Suprapubic skin (tissue), 4 donors: ENCODE measurements at regions not wholly inside any gene's neighbourhood (a gene's known extent, or its start where the extent isn't known, plus 50 kb on each side); places are given as distances from the start of the nearest gene placed in this dataset.

ENCODE experiments used
- DNase-seq, 2 donors: peaks; one replicate each; pipeline ENCODE4 v3.0.0-alpha.2; 2019; ENCODE audit warnings: low spot score in 2 of 2
- H3K27ac ChIP-seq: fragments of 200-600 bp; sonication (generic); one replicate; pipeline ENCODE4 v1.5.1; 2019
- H3K27me3 ChIP-seq: fragments of 200-600 bp; sonication (generic); one replicate; pipeline ENCODE4 v1.5.1; 2019
- H3K36me3 ChIP-seq: fragments of 200-600 bp; sonication (generic); one replicate; pipeline ENCODE4 v1.5.1; 2019
- H3K4me1 ChIP-seq: fragments of 200-600 bp; sonication (generic); one replicate; pipeline ENCODE4 v1.5.1; 2019
- H3K4me3 ChIP-seq: fragments of 200-600 bp; sonication (generic); one replicate; pipeline ENCODE4 v1.5.1; 2019; ENCODE audit warnings: mild to moderate bottlenecking
- H3K9me3 ChIP-seq: fragments of 200-600 bp; sonication (generic); one replicate; pipeline ENCODE4 v1.5.1; 2019
- CTCF ChIP-seq, 2 donors: fragments of 200-600 bp in 1 of 2; fragments of 450-650 bp in 1 of 2; sonication (generic) in 1 of 2; IDR thresholded peaks; one replicate each; pipeline ENCODE4 v1.5.1; 2016 to 2019; ENCODE audit warnings: antibody characterized with exemption in 2 of 2, mild to moderate bottlenecking in 1 of 2, moderate library complexity in 1 of 2
- EP300 ChIP-seq: sonication (generic); formaldehyde crosslinking; IDR thresholded peaks from one replicate; pipeline ENCODE4 v1.6.1; 2017; ENCODE audit warnings: antibody characterized with exemption
- POLR2A ChIP-seq, 2 donors: fragments of 450-650 bp; IDR thresholded peaks; one replicate each; pipeline ENCODE4 v1.6.1; 2017; ENCODE audit warnings: antibody characterized with exemption in 2 of 2, mild to moderate bottlenecking in 2 of 2, moderate library complexity in 2 of 2
- POLR2AphosphoS5 ChIP-seq, 3 donors: sonication (generic); formaldehyde crosslinking; IDR thresholded peaks; one replicate each; pipeline ENCODE4 v1.6.1; 2017; ENCODE audit warnings: antibody characterized with exemption in 3 of 3
- WGBS: methylation state at CpG from one replicate; pipeline ENCODE4 v1.1.5; 2018; 5-methylcytosine and 5-hydroxymethylcytosine counted together

DNA sequence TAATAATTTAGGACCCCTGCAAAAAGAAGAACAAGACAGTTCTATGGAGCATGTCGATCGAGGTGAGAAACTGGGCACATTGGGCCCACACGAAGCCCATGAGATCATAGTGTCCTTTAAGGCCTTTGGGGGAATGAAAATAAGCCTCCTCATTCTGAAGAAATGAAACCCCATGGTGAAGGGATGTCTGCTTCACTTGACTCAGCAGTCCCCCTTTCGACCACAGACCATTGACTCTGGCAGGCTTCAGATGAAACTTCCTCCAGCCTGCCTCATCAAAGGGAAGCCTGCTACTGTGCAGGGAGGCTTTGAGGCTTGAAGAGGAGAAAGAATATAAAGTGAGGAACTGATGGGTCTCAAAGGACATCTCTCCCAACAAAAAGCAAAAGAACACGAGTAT lies 144.2 kb upstream of the FBXL4 start:
- Histone ChIP-seq H3K4me3 (no peak overlapping the region), H3K4me1 (no peaks in the 10 kb centered on the region), H3K27me3 (peaks cover 11% of the 10 kb centered on the region), H3K9me3 (no peaks in the 10 kb centered on the region), H3K36me3 (no peaks in the 10 kb centered on the region), H3K27ac (no peak overlapping the region)
- DNase-seq = no peak
- WGBS = 71% methylated on average over 5 of the region's 5 CpGs
- TF ChIP-seq CTCF (IDR thresholded peaks at IDR 0.05) (no peak), POLR2A (IDR thresholded peaks at IDR 0.05) (no peak), POLR2AphosphoS5 (IDR thresholded peaks at IDR 0.05) (no peak), EP300 (no peak)

- WGBS = 44% methylated on average over 2 of the region's 2 CpGs
Observed at GRCh38 chr6:99080191-99080590, 132.4 kb upstream of the FBXL4 start.

DNA sequence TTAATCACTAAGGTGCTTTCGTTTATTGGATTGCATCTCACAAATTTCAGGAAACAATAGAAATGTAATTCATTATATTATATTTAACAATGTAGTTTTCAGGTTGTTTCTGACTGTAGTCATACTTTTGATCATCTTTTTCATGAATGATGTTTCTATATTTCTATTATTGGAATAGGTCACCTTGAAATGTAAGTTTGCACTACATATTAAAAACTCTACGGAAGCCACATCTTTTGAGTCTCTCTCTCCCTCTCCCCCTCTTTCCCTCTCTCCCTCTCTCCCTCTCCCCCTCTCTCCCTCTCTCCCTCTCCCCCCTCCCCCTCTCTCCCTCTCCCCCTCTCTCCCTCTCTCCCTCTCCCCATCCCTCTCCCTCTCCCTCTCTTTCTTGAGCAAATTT lies 131.3 kb upstream of the FBXL4 start:
- Histone ChIP-seq H3K4me3 (no peak overlapping the region), H3K27me3 (no peaks in the 10 kb centered on the region), H3K27ac (no peak overlapping the region), H3K4me1 (no peaks in the 10 kb centered on the region), H3K36me3 (no peaks in the 10 kb centered on the region), H3K9me3 (no peaks in the 10 kb centered on the region)
- 79% methylated on average over 2 of the region's 2 CpGs for WGBS
- no peak for DNase-seq
- TF ChIP-seq POLR2A (IDR thresholded peaks at IDR 0.05) (no peak), CTCF (IDR thresholded peaks at IDR 0.05) (no peak), EP300 (no peak), POLR2AphosphoS5 (IDR thresholded peaks at IDR 0.05) (no peak)

More at GRCh38 chr6:99080191-99080590, 132.4 kb upstream of the FBXL4 start:
- TF ChIP-seq POLR2A (IDR thresholded peaks at IDR 0.05) = no peak
- TF ChIP-seq POLR2AphosphoS5 (IDR thresholded peaks at IDR 0.05) = no peak
- no peak for TF ChIP-seq EP300
- no peak for DNase-seq
- no peak overlapping the region for H3K4me3 ChIP-seq
- H3K27me3 ChIP-seq = no peaks in the 10 kb centered on the region
- H3K4me1 ChIP-seq = no peaks in the 10 kb centered on the region
- H3K27ac ChIP-seq = no peak overlapping the region
- H3K36me3 ChIP-seq = no peaks in the 10 kb centered on the region
- H3K9me3 ChIP-seq = no peaks in the 10 kb centered on the region

GRCh38 chr6:99073223-99073622 lies 125.5 kb upstream of the FBXL4 start:
- no peak overlapping the region for H3K27ac ChIP-seq
- TF ChIP-seq POLR2AphosphoS5 (IDR thresholded peaks at IDR 0.05) = no peak
- TF ChIP-seq POLR2A (IDR thresholded peaks at IDR 0.05) = no peak
- no peaks in the 10 kb centered on the region for H3K27me3 ChIP-seq
- H3K4me1 ChIP-seq = no peaks in the 10 kb centered on the region
- no peak overlapping the region for H3K4me3 ChIP-seq
- 81% methylated on average over 4 of the region's 4 CpGs for WGBS
- no peaks in the 10 kb centered on the region for H3K9me3 ChIP-seq
- no peaks in the 10 kb centered on the region for H3K36me3 ChIP-seq
- DNase-seq = no peak

DNA sequence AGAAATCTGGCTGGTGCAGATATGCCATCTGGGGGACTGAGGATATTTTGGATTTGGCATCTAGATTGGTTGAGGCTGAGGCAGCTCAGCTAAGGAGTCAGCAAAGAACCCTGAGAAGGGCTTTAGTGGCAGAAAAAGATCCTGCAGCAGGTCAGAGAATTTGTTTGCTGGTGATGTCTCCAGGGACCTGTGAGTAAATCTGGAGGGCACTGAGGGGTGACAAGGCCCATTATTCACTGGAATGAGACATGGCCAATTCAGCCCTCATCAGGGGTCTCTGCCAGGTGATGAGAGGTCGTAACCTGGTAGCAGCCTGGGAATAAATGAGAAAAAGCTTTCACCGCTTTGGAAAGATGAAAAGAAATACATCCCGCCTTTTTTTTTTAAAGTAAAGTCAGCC lies 118.3 kb upstream of the FBXL4 start:
- Histone ChIP-seq H3K4me1 (no peaks in the 10 kb centered on the region), H3K4me3 (no peak overlapping the region), H3K36me3 (no peaks in the 10 kb centered on the region), H3K27ac (no peak overlapping the region), H3K9me3 (no peaks in the 10 kb centered on the region), H3K27me3 (no peaks in the 10 kb centered on the region)
- DNase-seq = no peak
- WGBS = 54% methylated on average over 3 of the region's 3 CpGs
- TF ChIP-seq POLR2A (IDR thresholded peaks at IDR 0.05) (no peak), CTCF (IDR thresholded peaks at IDR 0.05) (no peak), EP300 (no peak), POLR2AphosphoS5 (IDR thresholded peaks at IDR 0.05) (no peak)

DNA sequence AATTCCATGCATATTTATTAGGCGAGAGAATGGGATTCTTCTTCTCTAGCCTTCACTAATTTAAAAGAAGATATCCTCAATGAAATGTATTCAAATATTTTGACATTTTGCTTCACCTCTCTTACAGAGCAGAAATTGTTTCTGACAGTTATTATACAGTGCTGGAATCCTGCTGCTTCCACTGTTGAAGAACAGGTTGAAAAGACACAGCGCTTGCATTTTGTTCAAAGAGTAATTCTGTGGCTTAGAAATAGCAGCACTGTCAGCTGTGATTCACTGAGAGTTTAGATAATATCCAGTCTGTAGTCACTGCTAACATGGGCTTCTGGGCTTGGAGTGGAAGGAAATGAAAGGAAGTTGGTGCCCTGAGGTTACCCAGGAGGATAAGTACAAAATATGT lies 117.1 kb upstream of the FBXL4 start:
- 81% methylated on average over 2 of the region's 2 CpGs for WGBS

More for the DNA sequence above, 117.1 kb upstream of the FBXL4 start:
- H3K27me3 ChIP-seq = no peaks in the 10 kb centered on the region
- DNase-seq = no peak
- TF ChIP-seq POLR2A (IDR thresholded peaks at IDR 0.05) (no peak), CTCF (IDR thresholded peaks at IDR 0.05) (no peak), POLR2AphosphoS5 (IDR thresholded peaks at IDR 0.05) (no peak), EP300 (no peak)
- H3K9me3 ChIP-seq = no peaks in the 10 kb centered on the region
- H3K4me1 ChIP-seq = no peaks in the 10 kb centered on the region
- no peak overlapping the region for H3K4me3 ChIP-seq
- H3K36me3 ChIP-seq = no peaks in the 10 kb centered on the region
- no peak overlapping the region for H3K27ac ChIP-seq
